ENCODE measurements at regions not wholly inside any gene's neighbourhood (a gene's known extent, or its start where the extent isn't known, plus 50 kb on each side); places are given as distances from the start of the nearest gene placed in this dataset.
"Not testable (repeated sequence)": the region's sequence is repeated elsewhere in the genome, so short reads cannot be mapped to it uniquely, and the experiment has no call there.

DNA sequence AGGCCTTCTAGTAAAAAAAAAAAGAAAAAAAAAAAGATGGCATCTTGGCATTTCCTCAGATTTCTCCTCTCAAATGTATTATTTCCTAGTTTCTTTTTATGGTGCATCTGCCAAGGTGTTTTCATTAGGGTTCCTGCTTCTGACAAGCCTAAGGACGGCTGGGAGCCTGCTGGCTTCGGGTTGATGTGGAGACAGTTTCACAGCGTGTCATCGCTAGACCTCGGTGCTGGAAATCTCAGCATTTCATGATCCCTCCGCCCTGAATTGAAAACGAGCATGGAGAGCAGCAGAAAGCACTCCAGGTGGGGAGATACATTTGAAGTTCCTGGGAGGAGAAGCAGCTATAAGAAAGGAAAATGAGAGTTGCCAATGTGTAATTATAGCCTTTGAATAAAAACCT lies 283.9 kb upstream of the CNTN5 start:
- no peaks in the 10 kb centered on the region for H3K4me1 ChIP-seq
- H3K36me3 ChIP-seq: no peaks in the 10 kb centered on the region
- no peaks in the 10 kb centered on the region for H3K27me3 ChIP-seq
- no peak for DNase-seq
- TF ChIP-seq, protein P1, sequence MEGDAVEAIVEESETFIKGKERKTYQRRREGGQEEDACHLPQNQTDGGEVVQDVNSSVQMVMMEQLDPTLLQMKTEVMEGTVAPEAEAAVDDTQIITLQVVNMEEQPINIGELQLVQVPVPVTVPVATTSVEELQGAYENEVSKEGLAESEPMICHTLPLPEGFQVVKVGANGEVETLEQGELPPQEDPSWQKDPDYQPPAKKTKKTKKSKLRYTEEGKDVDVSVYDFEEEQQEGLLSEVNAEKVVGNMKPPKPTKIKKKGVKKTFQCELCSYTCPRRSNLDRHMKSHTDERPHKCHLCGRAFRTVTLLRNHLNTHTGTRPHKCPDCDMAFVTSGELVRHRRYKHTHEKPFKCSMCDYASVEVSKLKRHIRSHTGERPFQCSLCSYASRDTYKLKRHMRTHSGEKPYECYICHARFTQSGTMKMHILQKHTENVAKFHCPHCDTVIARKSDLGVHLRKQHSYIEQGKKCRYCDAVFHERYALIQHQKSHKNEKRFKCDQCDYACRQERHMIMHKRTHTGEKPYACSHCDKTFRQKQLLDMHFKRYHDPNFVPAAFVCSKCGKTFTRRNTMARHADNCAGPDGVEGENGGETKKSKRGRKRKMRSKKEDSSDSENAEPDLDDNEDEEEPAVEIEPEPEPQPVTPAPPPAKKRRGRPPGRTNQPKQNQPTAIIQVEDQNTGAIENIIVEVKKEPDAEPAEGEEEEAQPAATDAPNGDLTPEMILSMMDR (IDR thresholded peaks at IDR 0.05): no peak
- TF ChIP-seq POLR2A (IDR thresholded peaks at IDR 0.05): no peak
- no peak overlapping the region for H3K4me3 ChIP-seq
- H3K27ac ChIP-seq: no peak overlapping the region
- no peaks in the 10 kb centered on the region for H3K9me3 ChIP-seq

DNA sequence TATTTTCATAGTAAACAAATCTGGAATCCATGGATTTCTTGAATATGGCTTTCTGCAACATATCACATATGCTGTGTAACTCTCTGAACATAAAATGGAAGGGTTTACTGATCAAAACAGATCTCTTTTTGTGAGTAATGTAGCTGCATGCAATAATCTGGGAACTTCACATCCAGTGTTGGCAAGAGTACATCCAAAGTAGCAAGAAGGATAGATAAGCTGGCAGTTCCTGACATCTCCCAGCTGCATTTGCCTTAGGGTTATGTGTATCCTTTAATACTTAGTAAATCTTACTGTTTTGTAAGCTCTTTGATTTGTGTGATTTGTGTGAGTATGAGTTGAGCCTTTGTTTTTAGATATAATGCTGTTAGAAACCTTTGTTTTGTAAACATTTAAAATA lies 280.4 kb upstream of the CNTN5 start:
- Histone ChIP-seq H3K36me3 (no peaks in the 10 kb centered on the region), H3K4me1 (no peaks in the 10 kb centered on the region), H3K27me3 (no peaks in the 10 kb centered on the region), H3K27ac (no peak overlapping the region), H3K4me3 (no peak overlapping the region), H3K9me3 (no peaks in the 10 kb centered on the region)
- no peak for DNase-seq
- no peak for TF ChIP-seq POLR2A (IDR thresholded peaks at IDR 0.05)
- TF ChIP-seq, protein P1 (IDR thresholded peaks at IDR 0.05): no peak

DNA sequence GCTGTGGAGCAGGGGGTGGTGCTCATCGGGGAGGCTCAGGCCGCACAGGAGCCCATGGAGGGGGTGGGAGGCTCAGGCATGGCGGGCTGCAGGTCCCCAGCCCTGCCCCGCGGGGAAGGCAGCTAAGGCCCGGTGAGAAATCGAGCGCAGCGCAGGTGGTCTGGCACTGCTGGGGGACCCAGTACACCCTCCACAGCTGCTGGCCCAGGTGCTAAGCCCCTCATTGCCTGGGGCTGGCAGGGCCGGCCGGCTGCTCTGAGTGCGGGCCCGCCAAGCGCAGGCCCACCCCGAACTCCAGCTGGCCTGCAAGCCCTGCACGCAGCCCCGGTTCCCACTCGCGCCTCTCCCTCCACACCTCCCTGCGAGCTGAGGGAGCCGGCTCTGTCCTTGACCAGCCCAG lies 257.3 kb upstream of the CNTN5 start:
- not testable (repeated sequence) for H3K27me3 ChIP-seq, H3K4me1 ChIP-seq, H3K36me3 ChIP-seq, H3K9me3 ChIP-seq, DNase-seq, H3K27ac ChIP-seq, H3K4me3 ChIP-seq

DNA sequence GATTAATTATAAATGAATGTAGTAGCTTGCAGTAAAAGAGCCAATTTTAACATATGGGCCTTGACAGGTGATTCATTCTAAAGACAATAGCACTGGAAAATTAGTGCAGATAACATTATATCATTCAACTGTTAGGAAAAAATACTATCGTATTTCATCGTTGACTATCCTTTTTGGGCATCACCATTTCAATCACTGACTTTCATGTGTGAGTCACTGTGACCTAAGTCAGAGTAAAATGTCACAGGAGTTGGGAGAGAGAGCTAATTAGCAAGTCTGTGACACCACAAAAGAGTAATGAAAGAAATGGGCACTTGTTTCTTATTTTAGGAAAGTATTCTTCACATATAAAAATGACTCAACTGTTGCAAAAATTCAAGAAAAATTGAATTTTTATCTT lies 253.8 kb upstream of the CNTN5 start:
- TF ChIP-seq, protein P1 (IDR thresholded peaks at IDR 0.05): no peak
- TF ChIP-seq POLR2A (IDR thresholded peaks at IDR 0.05): no peak
- Histone ChIP-seq H3K36me3 (no peaks in the 10 kb centered on the region), H3K27ac (no peak overlapping the region), H3K4me1 (no peaks in the 10 kb centered on the region), H3K9me3 (peaks cover 0 to 5% (median 0%) of the 10 kb centered on the region in 4 donors), H3K4me3 (no peak overlapping the region), H3K27me3 (no peaks in the 10 kb centered on the region)
- DNase-seq: no peak

DNA sequence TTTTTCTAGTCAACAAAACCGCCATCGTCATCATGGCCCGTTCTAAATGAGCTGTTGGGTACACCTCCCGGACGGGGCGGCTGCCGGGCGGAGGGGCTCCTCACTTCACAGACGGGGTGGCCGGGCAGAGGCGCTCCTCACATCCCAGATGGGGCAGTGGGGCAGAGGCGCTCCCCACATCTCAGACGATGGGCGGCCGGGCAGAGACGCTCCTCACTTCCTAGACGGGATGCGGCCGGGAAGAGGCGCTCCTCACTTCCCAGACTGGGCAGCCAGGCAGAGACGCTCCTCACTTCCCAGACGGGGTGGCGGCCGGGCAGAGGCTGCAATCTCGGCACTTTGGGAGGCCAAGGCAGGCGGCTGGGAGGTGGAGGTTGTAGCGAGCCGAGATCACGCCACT lies 250.7 kb upstream of the CNTN5 start:
- H3K9me3 ChIP-seq, H3K27me3 ChIP-seq, H3K27ac ChIP-seq, H3K4me1 ChIP-seq, H3K36me3 ChIP-seq, DNase-seq, H3K4me3 ChIP-seq: not testable (repeated sequence)

DNA sequence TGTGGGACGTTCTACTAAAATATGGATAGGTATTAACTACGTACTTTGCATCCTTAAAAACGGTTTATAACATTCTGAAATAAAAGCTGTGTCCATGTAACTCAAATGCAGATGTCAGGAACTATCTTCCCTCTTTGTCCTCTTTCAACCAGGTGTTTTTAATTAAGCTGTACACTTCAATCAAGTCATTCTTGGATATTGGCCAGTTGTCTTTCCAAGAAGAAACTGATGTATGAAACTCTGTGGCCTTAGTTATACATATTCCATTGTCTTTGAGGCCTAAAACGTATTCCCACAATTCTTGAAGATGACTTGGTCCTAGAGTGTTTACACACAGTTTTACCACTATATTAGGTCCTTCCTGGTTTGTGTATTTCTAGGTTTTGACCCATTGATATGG lies 249.0 kb upstream of the CNTN5 start:
- H3K27me3 ChIP-seq: no peaks in the 10 kb centered on the region
- no peak for TF ChIP-seq POLR2A (IDR thresholded peaks at IDR 0.05)
- TF ChIP-seq, protein P1 (IDR thresholded peaks at IDR 0.05): no peak
- H3K4me3 ChIP-seq: no peak overlapping the region
- DNase-seq: no peak
- H3K4me1 ChIP-seq: no peaks in the 10 kb centered on the region
- no peak overlapping the region for H3K27ac ChIP-seq
- no peaks in the 10 kb centered on the region for H3K36me3 ChIP-seq
- H3K9me3 ChIP-seq: no peaks in the 10 kb centered on the region

DNA sequence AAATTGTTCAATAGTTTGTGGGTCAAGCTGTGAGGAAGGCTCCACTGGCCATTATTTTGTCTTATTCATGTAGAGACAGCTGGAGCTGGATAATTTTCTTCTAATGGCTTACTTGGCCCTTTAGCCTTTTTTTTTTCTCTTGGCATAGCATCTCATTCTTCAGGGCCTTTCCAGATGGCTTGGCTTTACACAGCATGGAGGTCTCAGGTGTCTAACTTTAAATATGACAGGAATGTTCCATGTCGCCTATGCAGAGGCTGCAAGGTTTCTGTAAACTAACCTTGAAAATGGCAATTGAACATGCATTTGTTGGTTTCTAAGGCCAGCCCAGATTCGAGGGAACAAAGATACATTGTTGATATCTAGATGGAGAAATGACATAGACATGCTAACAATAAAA lies 247.9 kb upstream of the CNTN5 start:
- Histone ChIP-seq H3K27me3 (no peaks in the 10 kb centered on the region), H3K4me3 (no peak overlapping the region), H3K27ac (no peak overlapping the region), H3K36me3 (no peaks in the 10 kb centered on the region), H3K4me1 (no peaks in the 10 kb centered on the region), H3K9me3 (no peaks in the 10 kb centered on the region)
- TF ChIP-seq, protein P1 (IDR thresholded peaks at IDR 0.05): no peak
- TF ChIP-seq POLR2A (IDR thresholded peaks at IDR 0.05): no peak
- no peak for DNase-seq

All from Peyer's patch (tissue), 4 donors.